ENCODE measurements at regions not wholly inside any gene's neighbourhood (a gene's known extent, or its start where the extent isn't known, plus 50 kb on each side); places are given as distances from the start of the nearest gene placed in this dataset.

- no peak for TF ChIP-seq OSR1 (CRISPR knock-in tag; IDR thresholded peaks at IDR 0.05)
- TF ChIP-seq ISL1 (CRISPR knock-in tag; IDR thresholded peaks at IDR 0.05): no peak
- peak; percentile 54 for ATAC-seq
These were observed 122.5 kb downstream of the TMEM174 start for GRCh38 chr5:73295447-73295846.

GRCh38 chr5:73292816-73293459 lies 119.9 kb downstream of the TMEM174 start:
- ATAC-seq: no peak
- no peak for TF ChIP-seq ZNF70 (CRISPR knock-in tag; IDR thresholded peaks at IDR 0.05)
- TF ChIP-seq CREB5 (CRISPR knock-in tag; IDR thresholded peaks at IDR 0.05; ENCODE audit: low read depth): no peak
- TF ChIP-seq ZFP30 (CRISPR knock-in tag; IDR thresholded peaks at IDR 0.05): no peak
- TF ChIP-seq ZNF8 (CRISPR knock-in tag; IDR thresholded peaks at IDR 0.05): no peak
- no peak for TF ChIP-seq TOX (CRISPR knock-in tag; IDR thresholded peaks at IDR 0.05; ENCODE audit: borderline replicate concordance)
- TF ChIP-seq ISL1 (CRISPR knock-in tag; IDR thresholded peaks at IDR 0.05): no peak
- TF ChIP-seq TSHZ2 (CRISPR knock-in tag; IDR thresholded peaks at IDR 0.05): no peak
- no peak for TF ChIP-seq ZFP3 (CRISPR knock-in tag; IDR thresholded peaks at IDR 0.05)
- TF ChIP-seq POU6F1 (CRISPR knock-in tag; IDR thresholded peaks at IDR 0.05; ENCODE audit: borderline replicate concordance, low read depth): no peak
- TF ChIP-seq CSRNP3 (CRISPR knock-in tag; IDR thresholded peaks at IDR 0.05): no peak
- TF ChIP-seq RARB (CRISPR knock-in tag; IDR thresholded peaks at IDR 0.05): no peak
- no peak for TF ChIP-seq ZC3H10 (CRISPR knock-in tag; IDR thresholded peaks at IDR 0.05)
- no peak for TF ChIP-seq PPARA (CRISPR knock-in tag; IDR thresholded peaks at IDR 0.05; ENCODE audit: borderline replicate concordance)
- TF ChIP-seq ARNTL (CRISPR knock-in tag; IDR thresholded peaks at IDR 0.05; ENCODE audit: borderline replicate concordance, low read depth): no peak
- no peak for TF ChIP-seq TCF4 (CRISPR knock-in tag; IDR thresholded peaks at IDR 0.05; ENCODE audit: borderline replicate concordance)

GRCh38 chr5:73291873-73292272 lies 118.9 kb downstream of the TMEM174 start:
- TF ChIP-seq ZNF70 (CRISPR knock-in tag; IDR thresholded peaks at IDR 0.05) (peak; percentile 91), CSRNP3 (CRISPR knock-in tag; IDR thresholded peaks at IDR 0.05) (no peak)
- ATAC-seq: no peak

- no peak for TF ChIP-seq BACH2 (CRISPR knock-in tag; IDR thresholded peaks at IDR 0.05; ENCODE audit: borderline replicate concordance)
- TF ChIP-seq PATZ1 (CRISPR knock-in tag; IDR thresholded peaks at IDR 0.05; ENCODE audit: borderline replicate concordance): no peak
- no peak for TF ChIP-seq TCF4 (CRISPR knock-in tag; IDR thresholded peaks at IDR 0.05; ENCODE audit: borderline replicate concordance)
- TF ChIP-seq ESRRG (CRISPR knock-in tag; IDR thresholded peaks at IDR 0.05): no peak
- TF ChIP-seq ZC3H10 (CRISPR knock-in tag; IDR thresholded peaks at IDR 0.05): no peak
- TF ChIP-seq ZFP3 (CRISPR knock-in tag; IDR thresholded peaks at IDR 0.05): no peak
- no peak for TF ChIP-seq CSRNP3 (CRISPR knock-in tag; IDR thresholded peaks at IDR 0.05)
- TF ChIP-seq POU6F1 (CRISPR knock-in tag; IDR thresholded peaks at IDR 0.05; ENCODE audit: borderline replicate concordance, low read depth): no peak
- ATAC-seq: no peak
These were observed 117.2 kb downstream of the TMEM174 start for GRCh38 chr5:73290242-73290641.
